ENCODE measurements at regions not wholly inside any gene's neighbourhood (a gene's known extent, or its start where the extent isn't known, plus 50 kb on each side); places are given as distances from the start of the nearest gene placed in this dataset.
"Not testable (repeated sequence)": the region's sequence is repeated elsewhere in the genome, so short reads cannot be mapped to it uniquely, and the experiment has no call there.

DNA sequence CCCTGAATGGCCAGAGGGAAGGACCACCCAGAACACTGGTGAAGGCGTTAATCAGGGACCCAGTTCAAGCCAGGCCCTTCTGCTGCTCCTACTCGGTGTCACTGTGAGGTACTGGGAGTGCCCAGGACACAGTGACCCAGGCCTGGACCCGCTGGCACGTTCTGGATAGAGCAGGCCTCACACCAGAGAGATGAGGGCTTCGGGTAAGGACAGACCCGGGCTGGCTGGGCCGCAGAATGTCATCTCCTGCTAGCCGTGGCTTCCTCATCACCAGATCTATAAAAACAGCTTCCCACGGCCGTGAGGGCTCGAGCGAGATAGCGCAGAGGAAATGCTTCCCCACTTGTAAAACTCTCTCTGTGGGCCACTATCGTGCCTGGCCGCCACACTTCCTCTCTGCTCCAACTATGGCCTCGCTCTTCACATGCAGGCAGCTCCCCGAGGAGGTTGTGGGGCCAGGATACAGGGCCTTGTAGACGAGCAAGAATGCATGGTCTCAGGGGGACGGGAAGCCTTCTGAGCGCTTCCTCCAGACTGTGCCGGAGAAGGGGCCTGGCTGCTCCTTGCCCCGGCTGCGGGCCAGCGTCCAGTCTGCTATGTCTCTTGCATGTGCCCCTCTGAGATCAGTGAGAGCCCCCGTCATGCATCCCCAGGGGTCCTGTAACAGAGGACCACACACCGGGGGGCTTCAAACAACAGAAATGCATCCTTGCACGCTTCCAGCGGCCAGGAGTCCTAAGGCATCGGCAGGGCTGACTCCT is 161.6 kb upstream of the ZNF469 start:
- TF ChIP-seq SIRT6 (IDR thresholded peaks at IDR 0.05; ENCODE audit: low read length); SP1 (IDR thresholded peaks at IDR 0.05; ENCODE audit: low read depth, low read length): not testable (repeated sequence)
- TF ChIP-seq, protein P1, sequence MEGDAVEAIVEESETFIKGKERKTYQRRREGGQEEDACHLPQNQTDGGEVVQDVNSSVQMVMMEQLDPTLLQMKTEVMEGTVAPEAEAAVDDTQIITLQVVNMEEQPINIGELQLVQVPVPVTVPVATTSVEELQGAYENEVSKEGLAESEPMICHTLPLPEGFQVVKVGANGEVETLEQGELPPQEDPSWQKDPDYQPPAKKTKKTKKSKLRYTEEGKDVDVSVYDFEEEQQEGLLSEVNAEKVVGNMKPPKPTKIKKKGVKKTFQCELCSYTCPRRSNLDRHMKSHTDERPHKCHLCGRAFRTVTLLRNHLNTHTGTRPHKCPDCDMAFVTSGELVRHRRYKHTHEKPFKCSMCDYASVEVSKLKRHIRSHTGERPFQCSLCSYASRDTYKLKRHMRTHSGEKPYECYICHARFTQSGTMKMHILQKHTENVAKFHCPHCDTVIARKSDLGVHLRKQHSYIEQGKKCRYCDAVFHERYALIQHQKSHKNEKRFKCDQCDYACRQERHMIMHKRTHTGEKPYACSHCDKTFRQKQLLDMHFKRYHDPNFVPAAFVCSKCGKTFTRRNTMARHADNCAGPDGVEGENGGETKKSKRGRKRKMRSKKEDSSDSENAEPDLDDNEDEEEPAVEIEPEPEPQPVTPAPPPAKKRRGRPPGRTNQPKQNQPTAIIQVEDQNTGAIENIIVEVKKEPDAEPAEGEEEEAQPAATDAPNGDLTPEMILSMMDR (IDR thresholded peaks at IDR 0.05; ENCODE audit: control extremely low read depth in 1 of 3, insufficient read depth in 1 of 3, low read depth in 1 of 3, low read length in 3 of 3), result not testable (repeated sequence)

All from H1 (cell line).